Astrocyte of the spinal cord (primary cell): ENCODE measurements at regions not wholly inside any gene's neighbourhood (a gene's known extent, or its start where the extent isn't known, plus 50 kb on each side); places are given as distances from the start of the nearest gene placed in this dataset.

Experiments
- DNase-seq: peaks from one replicate; pipeline ENCODE4 v3.0.0; 2011; ENCODE audit warnings: low read depth, low spot score
- H3K4me3 ChIP-seq: 2 replicates; pipeline ENCODE4 v1.5.1; 2011; ENCODE audit warnings: low read depth, mild to moderate bottlenecking, low read length, moderate library complexity
- in situ Hi-C: cut with HindIII; loops from 2 replicates; pipeline ENCODE4 v1.10.0; 2017; ENCODE audit warnings: low sequenced_read_pairs
- TF ChIP-seq, protein P1 (sequence below): IDR thresholded peaks from 2 replicates; pipeline ENCODE4 v1.5.1; 2012; ENCODE audit warnings: low read depth, mild to moderate bottlenecking, low read length, inconsistent platforms

DNA sequence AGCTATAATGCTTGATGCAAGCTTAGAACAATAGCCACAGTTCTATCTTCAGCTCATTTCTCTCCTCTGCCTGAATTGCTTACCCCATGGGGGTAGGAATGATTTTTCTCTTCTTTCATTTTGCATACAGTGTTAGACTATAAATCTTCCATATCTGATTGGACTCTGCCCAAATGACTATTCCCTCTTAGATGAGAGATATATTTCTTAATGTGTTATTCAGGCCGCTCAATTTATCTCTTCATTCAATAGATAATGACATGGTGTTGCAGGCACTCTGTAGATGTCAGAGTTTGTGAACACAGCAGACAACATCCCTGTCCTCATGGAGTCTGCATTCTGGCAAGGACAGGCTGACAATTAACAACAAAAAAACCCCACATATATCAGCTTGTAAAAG lies 443.7 kb upstream of the CELF4 start:
- no peak for DNase-seq
- no peak overlapping the region for H3K4me3 ChIP-seq
- in situ Hi-C loops, result no loop called here
- TF ChIP-seq, protein P1, sequence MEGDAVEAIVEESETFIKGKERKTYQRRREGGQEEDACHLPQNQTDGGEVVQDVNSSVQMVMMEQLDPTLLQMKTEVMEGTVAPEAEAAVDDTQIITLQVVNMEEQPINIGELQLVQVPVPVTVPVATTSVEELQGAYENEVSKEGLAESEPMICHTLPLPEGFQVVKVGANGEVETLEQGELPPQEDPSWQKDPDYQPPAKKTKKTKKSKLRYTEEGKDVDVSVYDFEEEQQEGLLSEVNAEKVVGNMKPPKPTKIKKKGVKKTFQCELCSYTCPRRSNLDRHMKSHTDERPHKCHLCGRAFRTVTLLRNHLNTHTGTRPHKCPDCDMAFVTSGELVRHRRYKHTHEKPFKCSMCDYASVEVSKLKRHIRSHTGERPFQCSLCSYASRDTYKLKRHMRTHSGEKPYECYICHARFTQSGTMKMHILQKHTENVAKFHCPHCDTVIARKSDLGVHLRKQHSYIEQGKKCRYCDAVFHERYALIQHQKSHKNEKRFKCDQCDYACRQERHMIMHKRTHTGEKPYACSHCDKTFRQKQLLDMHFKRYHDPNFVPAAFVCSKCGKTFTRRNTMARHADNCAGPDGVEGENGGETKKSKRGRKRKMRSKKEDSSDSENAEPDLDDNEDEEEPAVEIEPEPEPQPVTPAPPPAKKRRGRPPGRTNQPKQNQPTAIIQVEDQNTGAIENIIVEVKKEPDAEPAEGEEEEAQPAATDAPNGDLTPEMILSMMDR, result no peak

DNA sequence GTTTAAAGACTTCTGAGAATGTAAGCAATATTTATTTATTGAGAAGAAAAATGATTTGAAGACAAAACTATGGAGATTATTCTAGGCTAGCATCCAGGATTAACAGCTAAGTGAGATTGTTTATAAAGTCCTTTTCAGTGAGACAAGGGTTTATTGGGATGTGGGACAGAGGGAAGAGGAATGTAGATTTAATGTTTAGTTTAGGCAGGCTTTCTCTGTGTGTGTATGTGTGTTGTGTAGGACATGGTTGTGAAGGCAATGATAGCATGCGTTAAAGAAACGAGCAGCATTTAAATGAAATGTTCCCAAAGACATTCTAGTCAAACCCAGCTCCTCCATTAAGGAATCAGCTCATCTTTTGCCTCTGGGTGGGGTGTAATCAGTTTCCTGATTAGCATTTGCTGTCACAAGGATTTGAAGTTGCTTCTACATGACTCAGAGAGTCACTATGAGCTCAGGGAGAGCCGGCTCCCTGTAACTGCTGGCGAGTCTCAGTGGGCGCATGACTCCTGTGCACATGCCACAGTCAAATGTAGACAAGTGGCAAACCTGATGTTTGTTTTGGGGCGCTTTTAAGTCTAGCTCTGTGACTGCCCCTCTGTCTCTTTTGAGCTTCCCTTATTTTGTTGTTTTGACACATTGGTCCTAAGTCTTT lies 442.2 kb upstream of the CELF4 start:
- no peak for DNase-seq
- H3K4me3 ChIP-seq, result no peak overlapping the region
- TF ChIP-seq, protein P1, result no peak
- in situ Hi-C loops, result no loop called here

DNA sequence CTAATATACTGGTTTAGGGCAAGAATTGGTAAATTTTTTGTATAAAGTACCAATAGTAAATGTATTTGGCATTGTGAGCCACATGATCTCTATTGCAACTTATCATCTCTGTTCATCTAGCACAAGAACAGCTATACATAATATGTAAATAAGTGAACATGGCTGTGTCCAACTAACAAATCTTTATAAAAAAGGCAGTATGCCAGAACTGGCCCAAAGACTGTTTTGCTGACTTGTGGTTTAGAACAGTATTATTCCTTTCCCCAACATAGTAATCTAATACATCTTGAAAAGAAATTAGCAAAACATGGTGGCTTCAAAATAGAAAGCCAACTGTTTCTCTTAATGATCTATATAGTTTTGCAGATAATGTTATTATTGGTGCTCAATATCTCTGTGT lies 441.4 kb upstream of the CELF4 start:
- no peak for DNase-seq
- in situ Hi-C loops, result no loop called here
- TF ChIP-seq, protein P1, result no peak
- no peak overlapping the region for H3K4me3 ChIP-seq

DNA sequence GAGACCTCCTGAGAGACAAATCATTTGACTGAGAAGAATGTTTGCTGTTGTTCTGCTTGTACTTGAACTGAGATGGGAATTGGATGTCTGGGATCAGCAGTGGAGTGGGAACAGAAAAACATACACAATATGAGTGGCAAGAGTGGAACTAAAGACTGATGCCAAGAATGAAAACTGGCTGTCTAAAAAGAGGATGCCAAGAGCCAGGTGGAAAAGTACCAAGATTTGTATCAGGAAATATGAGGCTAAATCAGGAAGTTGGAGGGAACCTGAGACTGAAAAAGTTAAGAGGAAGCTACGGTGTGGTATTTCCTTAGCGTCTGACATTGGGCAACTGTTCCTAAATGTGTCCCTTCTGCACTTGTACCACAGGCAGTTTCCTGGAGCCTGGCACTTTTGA lies 440.9 kb upstream of the CELF4 start:
- DNase-seq, result no peak
- no peak overlapping the region for H3K4me3 ChIP-seq
- TF ChIP-seq, protein P1, result no peak
- in situ Hi-C loops, result no loop called here

DNA sequence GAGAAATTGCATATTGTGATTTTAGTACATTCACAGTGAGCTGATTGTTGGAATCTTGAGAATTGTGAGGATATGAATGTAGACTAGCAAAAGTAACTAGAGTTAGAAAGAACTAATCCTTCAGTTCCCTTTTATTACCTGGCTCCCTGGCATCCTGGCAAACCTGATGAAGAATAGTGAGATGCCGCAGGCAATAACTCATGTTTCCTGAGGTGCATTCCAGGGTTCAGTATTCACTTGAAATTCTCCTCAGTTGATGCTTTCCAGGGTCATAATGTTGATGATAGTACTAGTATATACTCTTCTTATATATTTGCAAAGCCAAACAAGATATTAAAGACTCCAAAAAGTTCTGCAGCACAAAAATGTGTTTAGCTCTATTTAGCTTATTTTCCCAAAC lies 432.1 kb upstream of the CELF4 start:
- H3K4me3 ChIP-seq, result no peak overlapping the region
- no peak for DNase-seq
- TF ChIP-seq, protein P1, result no peak
- in situ Hi-C loops, result no loop called here

DNA sequence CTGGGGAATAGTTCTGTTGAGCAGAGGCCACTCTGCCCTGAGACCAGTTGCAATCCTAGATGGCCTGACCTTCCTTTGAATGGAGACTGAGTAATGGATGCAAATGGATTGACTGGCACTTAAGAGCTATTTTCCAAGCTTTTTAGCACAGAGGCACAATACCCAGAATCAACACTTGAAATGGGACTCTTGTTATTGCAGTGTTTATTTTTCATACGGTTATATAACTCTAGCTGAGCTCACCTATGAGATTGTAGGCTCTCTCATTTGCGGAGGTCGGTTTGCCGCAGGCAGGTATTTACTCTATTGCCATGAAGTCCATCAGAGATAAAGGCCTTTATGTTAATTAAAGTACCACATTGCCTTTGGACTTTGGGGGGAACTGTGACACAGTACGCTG lies 422.3 kb upstream of the CELF4 start:
- H3K4me3 ChIP-seq, result no peak overlapping the region
- no peak for DNase-seq
- in situ Hi-C loops, result no loop called here
- TF ChIP-seq, protein P1, result no peak
